ENCODE measurements at regions not wholly inside any gene's neighbourhood (a gene's known extent, or its start where the extent isn't known, plus 50 kb on each side); places are given as distances from the start of the nearest gene placed in this dataset.
"Not testable (repeated sequence)": the region's sequence is repeated elsewhere in the genome, so short reads cannot be mapped to it uniquely, and the experiment has no call there.

DNA sequence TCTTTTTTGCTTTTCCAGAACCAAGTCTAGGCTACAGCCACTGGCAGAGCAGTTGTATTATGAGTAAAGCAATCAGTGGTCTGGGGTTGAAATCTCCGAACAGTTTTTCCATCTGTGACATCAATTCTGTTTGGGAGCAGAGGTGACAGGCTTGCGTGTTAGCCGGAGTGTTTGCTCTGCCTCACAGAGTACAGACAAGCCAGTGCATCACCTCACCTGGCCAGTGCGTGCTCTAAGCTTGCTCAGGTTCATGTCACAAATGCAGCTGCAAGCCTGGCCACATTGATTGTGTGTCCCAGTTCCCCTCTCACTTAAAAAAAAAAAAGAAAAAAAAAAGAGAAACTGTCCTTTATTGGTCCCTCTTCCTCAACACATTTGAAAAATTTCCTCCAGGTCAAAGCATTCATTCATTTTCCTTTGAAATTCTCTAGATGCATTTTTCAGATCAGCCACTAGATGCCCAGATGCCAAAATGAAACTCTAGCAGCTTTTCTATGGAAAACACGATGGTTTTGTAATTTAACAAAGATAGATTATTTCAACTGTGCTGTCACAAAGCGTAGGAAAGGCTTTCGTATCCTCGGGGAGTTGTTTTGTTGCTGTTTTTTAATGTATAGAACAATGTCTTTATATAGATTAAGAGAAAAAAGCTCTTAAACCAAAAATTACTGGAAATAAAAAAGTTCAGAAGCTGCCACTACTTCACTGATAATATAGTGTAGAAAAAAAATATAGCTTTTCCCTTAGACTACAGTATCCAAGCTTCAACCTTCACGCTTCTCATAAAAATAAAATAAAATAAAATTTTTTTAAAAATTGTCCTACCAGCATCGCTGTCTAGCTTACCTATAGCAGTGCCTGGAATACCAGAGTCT is 585.5 kb downstream of the TLE1 start:
- no peak for DNase-seq

DNA sequence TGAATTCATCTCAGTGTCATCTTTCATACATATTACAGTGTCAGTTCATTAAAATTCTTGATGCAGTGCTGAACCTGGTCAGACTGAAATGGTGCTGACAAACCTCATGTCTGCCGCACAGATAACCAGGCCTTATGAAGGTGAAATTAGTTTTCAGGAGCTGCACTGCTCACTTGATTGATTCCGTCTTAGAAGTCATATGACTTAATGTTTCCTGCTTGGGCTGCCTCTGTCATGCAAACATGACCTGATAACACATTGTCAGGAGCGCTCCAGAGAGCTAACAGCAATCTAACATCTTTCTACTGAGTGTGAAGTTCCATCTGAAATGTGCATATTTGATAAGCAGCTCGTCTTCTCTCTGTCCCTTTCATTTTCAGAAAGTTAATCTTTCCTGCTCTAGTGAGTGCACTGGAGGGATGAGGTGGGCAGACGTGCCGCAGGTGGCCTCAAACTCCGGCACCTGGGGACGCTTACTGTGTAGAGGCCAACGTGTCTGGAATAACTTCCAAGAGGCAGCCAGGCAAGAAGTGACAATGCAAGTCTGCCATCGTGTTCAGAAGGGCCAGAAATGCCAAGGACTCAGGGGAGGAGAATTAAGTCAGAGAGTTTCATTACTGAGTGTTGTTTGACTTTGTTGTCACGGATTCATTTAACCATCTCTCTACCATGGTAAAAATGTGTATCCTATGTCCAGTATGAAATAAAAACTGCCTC is 592.1 kb downstream of the TLE1 start:
- no peak for DNase-seq

DNA sequence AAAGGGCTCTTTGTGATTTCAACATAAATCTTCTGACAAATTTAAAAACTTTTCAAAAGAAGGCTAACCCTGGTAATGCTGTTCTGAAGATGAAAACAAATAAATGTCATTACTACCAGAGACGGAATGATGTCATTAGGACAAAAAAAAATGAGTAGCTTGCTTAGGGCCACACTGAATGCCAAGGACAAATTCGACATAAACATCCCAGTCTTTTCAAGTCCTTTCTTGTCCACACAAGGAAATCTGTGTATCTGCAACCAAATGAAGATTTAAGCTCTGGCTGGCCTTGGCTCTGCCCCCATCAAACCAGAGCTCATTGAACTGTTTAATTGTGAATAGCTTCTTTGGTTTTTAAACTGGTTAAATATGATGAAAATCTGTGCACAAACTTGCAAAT is 592.7 kb downstream of the TLE1 start:
- no peak for DNase-seq

DNA sequence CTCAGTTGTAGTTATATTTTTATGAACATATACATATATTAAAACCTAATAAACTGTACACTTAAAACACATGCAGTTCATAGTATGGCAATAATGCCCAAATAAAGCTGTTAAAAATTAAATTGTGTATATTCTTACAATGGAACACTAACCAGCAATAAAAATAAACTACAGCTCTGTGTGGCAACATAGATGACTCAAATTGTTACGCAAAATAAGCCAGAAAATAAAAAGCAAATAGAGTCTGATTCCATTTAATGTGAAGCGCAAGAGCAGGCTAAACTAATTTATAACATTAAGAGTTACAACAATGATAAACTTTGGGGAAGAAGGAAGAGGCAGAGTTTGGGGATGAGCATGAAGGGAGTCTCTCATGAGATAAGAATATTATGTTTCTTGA is 597.3 kb downstream of the TLE1 start:
- DNase-seq = no peak

DNA sequence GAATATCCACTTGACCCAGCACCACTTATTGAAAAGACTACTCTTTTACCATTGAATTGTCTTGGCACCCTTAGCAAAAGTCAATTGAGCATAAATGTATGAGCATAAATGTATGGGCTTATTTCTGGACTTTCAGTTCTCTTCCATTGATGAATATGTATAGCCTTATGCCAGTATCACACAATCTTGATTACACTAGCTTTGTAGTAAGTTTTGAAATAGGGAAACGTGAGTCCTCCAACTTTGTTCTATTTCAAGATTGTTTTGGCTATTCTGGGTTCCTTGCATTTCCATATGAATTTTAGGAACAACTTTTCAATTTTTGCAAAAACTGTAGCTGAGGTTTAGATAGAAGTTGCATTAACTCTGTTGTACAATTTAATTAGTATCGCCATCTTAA is 601.0 kb downstream of the TLE1 start:
- no peak for DNase-seq

DNA sequence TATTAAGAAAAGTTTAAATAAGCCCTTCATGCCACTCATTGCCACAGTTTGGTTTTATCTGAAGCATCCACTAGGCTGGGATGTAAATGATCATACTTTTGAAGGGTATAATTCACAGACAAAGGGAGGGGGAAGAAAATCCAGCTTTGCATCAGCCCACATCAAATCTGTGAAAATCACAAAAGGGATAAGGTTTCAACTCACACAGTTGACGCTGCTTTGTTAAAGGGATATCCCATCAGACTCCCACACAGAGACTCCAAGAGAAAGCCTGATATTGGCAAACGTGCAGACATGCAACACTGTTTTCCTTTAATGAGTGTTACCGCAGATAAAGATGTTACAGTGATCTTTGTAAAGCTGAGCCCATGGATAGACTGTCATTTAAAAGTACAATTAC is 602.9 kb downstream of the TLE1 start:
- no peak for DNase-seq

DNA sequence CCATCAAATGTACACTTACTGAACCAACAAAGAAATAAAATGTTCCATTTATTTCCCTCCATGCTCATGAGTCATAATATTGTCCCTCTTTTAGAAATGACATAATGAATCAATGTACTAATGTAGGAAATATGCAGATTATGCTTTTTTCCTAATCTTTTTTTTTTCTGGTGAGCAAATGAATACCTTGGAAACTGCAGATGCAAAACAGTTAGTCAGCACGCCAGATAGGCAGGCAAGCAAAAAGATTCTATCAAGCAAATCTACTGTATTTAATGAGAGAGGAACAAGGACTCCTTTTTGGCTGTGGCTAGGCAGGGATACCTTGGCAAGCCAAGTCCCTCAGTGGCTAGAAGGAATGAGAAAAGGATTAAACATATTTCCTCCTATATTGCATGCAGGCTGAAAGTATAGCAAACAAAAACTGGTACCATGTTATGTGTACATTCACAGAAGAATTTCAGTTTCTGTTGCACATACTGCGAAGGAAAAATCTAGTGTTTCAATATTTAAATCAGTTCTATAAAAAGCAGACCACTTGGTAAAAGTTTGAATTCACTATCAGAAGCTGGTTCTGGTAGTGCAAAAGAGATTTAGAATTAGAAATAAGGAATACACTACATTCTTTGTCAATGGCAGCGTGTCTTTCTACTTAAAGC is 605.4 kb downstream of the TLE1 start:
- no peak for DNase-seq

DNA sequence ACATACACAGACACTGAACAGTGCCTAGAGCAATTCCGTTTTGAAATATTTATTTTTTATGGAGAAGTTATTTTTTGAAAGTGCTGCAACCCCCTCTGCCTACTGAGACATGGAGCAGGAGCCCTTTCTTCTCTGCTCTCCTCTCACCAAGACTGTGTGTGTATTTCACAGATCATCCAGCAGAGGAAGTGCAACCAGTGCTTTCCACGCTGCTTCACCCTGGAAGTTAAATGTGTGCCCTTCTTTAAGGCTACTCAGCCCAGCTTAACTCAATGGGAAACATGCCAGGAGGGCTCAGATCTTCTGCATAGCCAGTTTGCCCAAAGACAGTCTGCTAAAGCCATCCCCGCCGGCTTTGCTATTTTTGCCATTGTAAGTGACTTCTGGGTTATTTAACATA is 606.3 kb downstream of the TLE1 start:
- no peak for DNase-seq

DNA sequence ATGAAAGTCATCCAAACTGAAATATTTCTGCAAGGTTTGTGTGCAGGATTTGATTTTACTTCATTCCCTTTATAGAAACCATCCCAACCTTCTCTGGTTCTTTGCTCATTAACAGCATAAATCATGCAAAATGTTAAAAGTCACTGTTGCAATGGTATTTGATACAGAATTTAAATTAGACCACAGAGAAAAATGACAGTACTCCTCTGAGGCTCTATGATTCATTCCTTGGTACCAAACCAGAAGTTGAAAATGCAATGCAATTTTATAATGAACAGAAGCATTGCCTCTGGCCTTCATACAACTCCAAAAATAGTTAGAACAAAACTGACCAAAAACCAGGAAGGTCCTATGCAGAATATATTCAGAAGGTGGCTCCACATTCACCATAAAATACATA is 607.1 kb downstream of the TLE1 start:
- DNase-seq = no peak

DNA sequence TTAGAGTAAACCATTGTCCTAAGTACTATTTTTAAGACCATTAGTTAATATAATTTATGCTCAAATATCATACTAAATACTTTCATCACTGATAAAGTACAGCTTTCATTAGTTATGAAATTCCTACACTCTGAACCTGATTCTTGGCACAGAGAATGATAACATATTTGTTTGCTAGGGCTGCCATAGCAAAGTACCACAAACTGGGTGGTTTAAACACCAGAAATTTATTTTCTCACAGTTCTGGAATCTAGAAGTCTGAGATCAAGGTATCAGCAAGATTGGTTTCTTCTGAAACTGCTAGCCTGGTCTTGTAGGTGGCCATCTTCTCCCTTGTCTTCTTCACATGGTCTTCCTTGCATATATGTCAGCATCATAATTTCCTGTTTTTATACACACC is 608.4 kb downstream of the TLE1 start:
- no peak for DNase-seq

DNA sequence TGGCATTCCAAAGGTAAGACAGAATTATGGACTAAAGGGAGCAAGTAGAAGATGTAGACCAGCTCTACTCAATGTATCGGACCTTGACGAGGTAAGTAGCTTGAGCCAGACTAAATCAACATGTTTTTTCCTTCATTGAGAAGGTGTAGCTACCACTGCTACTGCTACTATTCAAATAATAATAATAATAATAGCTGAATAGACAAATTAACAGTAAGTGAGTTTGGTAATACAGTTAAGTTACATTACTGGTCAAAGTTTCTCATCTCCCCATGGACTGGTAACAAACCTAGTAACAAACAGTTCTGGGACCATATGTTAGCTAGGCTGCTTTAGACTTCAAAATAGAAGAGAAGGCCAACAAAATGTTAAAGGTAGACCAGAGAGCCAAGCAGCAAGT is 609.2 kb downstream of the TLE1 start:
- no peak for DNase-seq

DNA sequence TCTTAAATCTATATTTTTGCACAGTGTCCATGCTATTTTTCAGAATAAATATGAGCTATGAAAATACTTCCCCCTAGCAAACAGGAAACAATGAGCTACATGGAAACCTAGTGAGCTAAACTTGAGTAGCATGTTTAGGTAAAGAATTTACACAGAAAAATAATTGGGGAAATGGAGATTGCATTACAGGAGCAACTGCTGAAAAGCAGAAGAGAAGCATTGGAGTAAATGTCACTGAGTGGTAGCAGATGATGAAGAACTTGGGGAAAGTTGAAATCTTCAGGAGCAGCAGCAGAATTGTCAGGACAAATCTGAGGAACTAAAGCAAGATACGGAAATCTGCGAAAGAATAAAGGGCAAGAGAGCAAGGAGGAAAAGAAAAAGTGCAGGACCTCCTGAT is 610.3 kb downstream of the TLE1 start:
- no peak for DNase-seq

DNA sequence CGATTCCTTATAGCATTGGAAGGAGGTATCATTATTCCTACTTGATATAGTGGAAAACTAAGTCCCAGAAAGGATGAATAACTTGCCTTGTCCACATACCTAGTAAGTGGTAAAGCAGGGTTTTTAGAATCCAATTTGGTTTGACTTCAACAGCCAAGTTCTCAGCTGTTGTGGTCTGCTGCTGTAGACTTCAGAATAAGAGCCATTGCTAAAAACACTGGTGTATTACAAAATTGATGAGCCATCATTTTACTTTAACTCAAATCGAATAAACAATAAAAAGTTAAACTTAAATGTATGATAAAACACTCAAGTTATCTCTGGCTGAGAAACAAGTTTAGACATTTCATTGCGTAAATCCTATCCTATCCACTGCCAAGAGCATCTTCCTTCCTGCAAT is 610.8 kb downstream of the TLE1 start:
- DNase-seq = no peak

DNA sequence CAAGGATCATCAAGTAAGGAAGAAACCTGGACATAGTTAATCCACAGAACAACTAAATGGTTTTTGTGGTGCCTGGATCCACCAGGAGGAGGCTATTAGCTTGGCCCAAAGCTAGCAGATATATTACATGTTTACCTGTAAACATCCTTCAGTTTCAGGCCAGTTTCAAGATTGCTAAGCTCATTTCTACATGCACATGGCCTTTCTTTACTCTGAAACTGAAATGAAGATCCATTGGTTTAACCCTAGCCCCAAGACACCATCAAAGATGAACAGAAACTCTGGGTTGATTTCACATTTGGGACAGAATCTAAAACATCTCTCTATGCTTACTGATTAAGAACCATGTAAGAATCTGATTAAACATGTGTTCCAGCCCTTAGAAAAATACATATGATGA is 611.8 kb downstream of the TLE1 start:
- no peak for DNase-seq

DNA sequence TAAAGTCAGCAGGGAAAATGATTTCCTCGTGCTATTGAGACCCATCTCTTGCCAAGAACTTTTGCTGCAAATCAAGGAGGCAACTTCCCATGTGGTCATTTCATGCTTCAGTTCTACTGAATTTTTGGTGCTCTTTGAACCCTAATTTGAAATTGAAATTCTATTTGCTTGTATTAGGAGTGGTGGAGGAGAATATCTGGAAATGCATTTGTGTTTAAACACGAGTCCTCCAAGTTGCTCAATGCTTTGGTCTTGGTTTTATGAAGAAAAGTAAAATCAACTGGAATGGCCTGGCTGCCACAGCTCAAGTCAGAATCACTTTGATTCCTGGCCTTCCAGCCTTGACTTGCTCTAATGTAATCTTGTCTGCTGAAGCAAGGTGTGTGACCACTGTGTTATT is 613.2 kb downstream of the TLE1 start:
- no peak for DNase-seq

DNA sequence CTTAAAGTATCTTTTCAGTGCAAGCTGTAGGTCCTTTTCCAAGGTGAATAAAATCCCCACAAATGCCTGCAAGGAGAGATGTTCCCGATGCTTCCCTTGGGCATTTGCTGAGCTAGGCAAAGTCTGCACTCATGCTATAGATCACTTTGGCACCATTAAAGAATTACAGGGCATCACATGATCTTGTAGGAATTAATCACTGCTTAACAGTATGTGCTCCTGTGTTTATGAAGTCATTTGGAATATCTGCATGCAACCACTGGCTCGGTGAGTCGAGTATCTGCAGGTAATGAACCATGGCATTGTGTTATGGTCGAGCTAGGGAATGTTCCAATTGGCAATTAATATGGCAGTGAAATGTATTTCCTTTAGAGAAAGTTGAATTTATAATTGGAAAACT is 615.1 kb downstream of the TLE1 start:
- DNase-seq = no peak

DNA sequence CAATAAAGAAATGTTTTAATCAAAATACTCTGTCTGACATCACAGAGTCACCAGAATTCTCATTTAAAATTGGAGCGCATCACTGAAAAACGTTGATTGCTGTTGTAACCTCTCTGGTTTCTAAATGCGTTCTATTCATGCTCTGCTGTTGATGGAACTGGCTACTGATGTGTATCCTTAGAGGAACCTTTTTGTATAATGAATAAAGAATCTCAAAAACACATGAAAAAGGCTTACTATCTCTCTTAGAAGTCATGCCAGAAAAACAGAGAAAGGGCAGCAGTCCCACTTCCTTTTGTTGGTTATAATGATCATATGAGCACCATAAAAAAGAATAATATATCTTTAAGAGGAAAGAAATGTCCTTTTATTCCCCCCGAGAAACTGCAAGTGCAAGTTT is 615.5 kb downstream of the TLE1 start:
- DNase-seq = no peak

DNA sequence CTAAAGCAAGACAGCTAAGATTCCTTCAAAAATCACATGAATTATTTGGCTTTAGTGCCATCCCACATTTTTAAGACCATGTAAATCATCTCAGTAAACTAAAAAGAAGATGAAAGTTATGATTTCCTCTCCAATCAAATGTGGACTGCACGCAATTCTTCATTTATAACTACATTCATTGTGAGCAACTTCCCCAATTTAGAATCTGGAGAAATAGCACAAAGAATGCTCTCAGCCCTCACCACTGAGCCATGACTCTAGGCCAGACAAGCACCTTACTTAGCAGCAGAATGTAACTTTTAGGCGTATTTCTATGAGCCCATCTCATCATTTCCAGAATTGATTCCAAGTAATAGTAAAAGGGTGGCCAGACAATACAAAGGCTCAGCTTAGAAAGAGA is 616.6 kb downstream of the TLE1 start:
- no peak for DNase-seq

DNA sequence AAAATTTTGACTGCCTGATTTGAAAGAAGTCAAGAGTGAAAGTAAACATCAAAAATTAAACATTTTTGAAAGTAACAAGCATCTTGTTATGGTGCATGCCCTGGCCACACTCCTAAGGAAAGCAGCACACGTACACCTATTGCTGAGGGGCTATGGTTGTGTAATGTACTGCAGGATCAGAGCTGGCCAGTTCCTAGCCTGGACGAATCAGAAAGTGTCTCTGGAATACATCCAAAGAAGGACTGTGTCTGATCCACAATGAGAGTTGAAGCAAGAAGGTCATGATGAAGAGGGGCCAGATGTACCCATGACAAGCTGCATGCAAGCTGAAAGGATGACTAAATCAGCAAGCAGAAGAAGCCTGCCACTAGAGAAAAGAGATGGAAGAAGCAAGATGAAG is 618.2 kb downstream of the TLE1 start:
- no peak for DNase-seq

DNA sequence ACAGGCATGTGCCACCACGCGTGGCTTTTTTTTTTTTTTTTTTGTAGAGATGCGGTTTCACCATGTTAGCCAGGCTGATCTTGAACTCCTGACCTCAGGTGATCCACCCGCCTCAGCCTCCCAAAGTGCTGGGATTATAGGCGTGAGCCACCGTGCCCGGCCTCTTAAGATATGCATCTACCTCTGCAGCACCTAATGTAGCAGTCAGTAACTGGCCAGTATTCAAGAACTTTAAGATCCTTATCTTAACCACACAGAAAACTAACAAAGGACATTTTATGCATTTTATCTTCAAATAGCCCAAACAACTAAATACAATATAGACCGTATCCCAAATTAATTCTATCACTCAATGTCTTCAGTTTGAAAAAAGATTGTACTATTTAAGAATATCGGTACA is 618.7 kb downstream of the TLE1 start:
- DNase-seq = no peak

DNA sequence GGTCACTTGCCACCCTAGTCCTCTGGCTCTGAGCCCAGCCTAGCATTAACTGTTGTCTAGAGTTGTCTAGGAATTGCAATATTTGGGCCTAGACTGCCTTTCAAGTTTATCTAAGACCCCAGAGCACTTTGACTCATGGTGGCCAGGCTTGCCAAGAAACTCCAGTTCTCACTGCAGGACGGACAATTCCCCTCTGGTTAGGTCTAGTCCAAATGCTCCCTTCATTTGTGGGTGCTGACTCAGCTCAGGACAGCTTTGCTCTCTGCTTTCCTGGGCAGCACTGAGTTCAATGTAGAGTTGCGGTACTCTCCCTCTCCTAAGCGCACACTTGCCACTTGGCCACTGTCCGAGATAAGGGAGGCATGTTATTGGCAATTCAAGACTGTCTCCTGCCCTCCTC is 619.4 kb downstream of the TLE1 start:
- no peak for DNase-seq

DNA sequence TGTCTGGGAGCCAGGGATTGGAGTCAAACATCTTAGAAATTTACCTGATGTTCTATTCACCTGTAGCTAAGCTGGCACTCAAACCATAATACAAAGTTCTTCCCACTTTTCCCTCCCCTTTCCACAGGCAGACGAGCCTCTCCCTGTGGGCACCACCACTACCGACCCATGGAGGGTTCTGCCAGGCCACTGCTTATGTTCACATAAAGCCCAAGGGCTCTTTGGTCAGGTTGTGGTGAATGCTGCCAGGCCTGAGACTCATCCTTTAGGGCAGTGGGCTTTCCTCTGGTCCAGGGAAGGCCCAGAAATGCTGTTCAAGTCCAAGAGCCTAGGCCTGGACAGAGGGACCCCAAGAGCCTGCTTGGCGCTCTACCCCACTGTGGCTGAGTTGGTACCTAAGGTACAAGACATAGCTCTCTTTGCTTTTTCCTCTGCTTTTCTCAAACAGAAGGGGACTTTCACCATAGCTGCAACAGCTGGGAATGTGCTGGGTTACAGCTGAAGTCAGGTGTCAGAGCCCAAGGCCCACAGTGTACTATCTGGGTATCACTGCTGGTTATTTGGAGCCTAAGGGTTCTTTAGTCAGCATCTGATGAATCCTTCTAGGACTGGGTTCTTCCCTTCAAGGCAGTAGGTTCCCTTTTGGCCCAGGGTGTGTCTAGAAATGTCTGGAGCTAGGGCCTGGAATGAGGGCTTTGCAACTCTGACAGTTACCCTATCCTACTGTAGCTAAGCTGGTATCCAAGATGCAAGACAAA is 620.1 kb downstream of the TLE1 start:
- DNase-seq = no peak

DNA sequence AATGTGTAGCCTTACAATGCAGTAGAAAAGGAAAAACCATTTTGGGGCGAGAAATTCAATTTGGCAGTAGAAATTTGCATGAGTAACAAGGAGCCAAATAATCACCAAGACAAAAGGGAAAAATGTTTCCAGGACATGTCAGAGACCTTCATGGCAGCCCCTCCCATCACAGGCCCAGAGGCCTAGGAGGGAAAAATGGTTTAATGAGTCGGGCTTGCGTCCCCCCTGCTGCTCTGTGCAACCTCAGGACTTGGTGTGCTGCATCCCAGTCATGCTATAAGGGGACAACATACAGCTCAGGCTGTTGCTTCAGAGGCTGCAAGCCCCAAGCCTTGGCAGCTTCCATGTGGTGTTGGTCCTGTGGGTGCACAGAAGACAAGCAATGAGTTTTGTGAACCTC is 626.4 kb downstream of the TLE1 start:
- not testable (repeated sequence) for DNase-seq

Measured in NCI-H2107 (cell line).